ENCODE measurements at regions not wholly inside any gene's neighbourhood (a gene's known extent, or its start where the extent isn't known, plus 50 kb on each side); places are given as distances from the start of the nearest gene placed in this dataset.

GRCh38 chr20:10741060-10741459, 67.3 kb upstream of the JAG1 start:
- H3K9me3 ChIP-seq (ENCODE audit: low read depth): no peaks in the 10 kb centered on the region
- Mint-ChIP-seq H3K9me3 (peaks cover 6% of the 10 kb centered on the region), H3K4me3 (no peak overlapping the region), H3K27ac (no peak overlapping the region), H3K27me3 (ENCODE audit: insufficient read depth, low read depth) (peaks cover 3% of the 10 kb centered on the region), H3K36me3 (no peaks in the 10 kb centered on the region), H3K4me1 (no peaks in the 10 kb centered on the region)
- DNase-seq (ENCODE audit: low spot score): no peak
- H3K79me2 ChIP-seq (ENCODE audit: low read depth): no peaks in the 10 kb centered on the region
- no peaks in the 10 kb centered on the region for H3F3A ChIP-seq (ENCODE audit: low read depth)
- H3K27me3 ChIP-seq: no peaks in the 10 kb centered on the region
- H3K4me3 ChIP-seq: no peak overlapping the region
- H3K4me1 ChIP-seq: no peaks in the 10 kb centered on the region
- H2AFZ ChIP-seq (replicated peaks): no peak overlapping the region
- TF ChIP-seq EZH2phosphoT487 (IDR thresholded peaks at IDR 0.05): no peak
- no peak for TF ChIP-seq CTCF (IDR thresholded peaks at IDR 0.05)
- no peak for TF ChIP-seq EZH2 (IDR thresholded peaks at IDR 0.05)
- H3K9ac ChIP-seq: no peak overlapping the region
- no peaks in the 10 kb centered on the region for H4K20me1 ChIP-seq (ENCODE audit: low read depth)
- no peak overlapping the region for H3K4me2 ChIP-seq
- H3K27ac ChIP-seq: no peak overlapping the region
- H3K36me3 ChIP-seq: no peaks in the 10 kb centered on the region

GRCh38 chr20:10745790-10746189, 72.0 kb upstream of the JAG1 start:
- H3K4me1 Mint-ChIP-seq: peaks cover 16% of the 10 kb centered on the region
- peaks cover 15% of the 10 kb centered on the region for H3K4me1 ChIP-seq
- peaks cover 2% of the 10 kb centered on the region for H3K9me3 Mint-ChIP-seq
- no peaks in the 10 kb centered on the region for H3K36me3 Mint-ChIP-seq
- no peak overlapping the region for H3K4me3 Mint-ChIP-seq
- H3F3A ChIP-seq (ENCODE audit: low read depth): peaks cover 5% of the 10 kb centered on the region
- H3K27ac Mint-ChIP-seq: no peak overlapping the region
- no peak overlapping the region for H3K9ac ChIP-seq
- H3K4me2 ChIP-seq: no peak overlapping the region
- H3K79me2 ChIP-seq (ENCODE audit: low read depth): no peaks in the 10 kb centered on the region
- H4K20me1 ChIP-seq (ENCODE audit: low read depth): no peaks in the 10 kb centered on the region
- H3K27ac ChIP-seq: no peak overlapping the region
- no peak overlapping the region for H2AFZ ChIP-seq (replicated peaks)
- no peaks in the 10 kb centered on the region for H3K27me3 Mint-ChIP-seq (ENCODE audit: insufficient read depth, low read depth)
- H3K36me3 ChIP-seq: no peaks in the 10 kb centered on the region
- no peaks in the 10 kb centered on the region for H3K9me3 ChIP-seq (ENCODE audit: low read depth)
- no peaks in the 10 kb centered on the region for H3K27me3 ChIP-seq
- TF ChIP-seq CTCF (IDR thresholded peaks at IDR 0.05): no peak
- no peak for TF ChIP-seq EZH2phosphoT487 (IDR thresholded peaks at IDR 0.05)
- H3K4me3 ChIP-seq: no peak overlapping the region
- DNase-seq (ENCODE audit: low spot score): no peak

GRCh38 chr20:10747019-10747418, 73.2 kb upstream of the JAG1 start:
- peaks cover 16% of the 10 kb centered on the region for H3K4me1 Mint-ChIP-seq
- H3K4me3 Mint-ChIP-seq: no peak overlapping the region

More at GRCh38 chr20:10747019-10747418, 73.2 kb upstream of the JAG1 start:
- Histone ChIP-seq H3K4me2 (peak overlapping the region; percentile 2), H3K27ac (peak overlapping the region; percentile 46), H3K4me1 (peaks cover 15% of the 10 kb centered on the region), H3F3A (ENCODE audit: low read depth) (peaks cover 5% of the 10 kb centered on the region), H3K4me3 (no peak overlapping the region), H3K9ac (no peak overlapping the region), H4K20me1 (ENCODE audit: low read depth) (no peaks in the 10 kb centered on the region), H2AFZ (replicated peaks) (no peak overlapping the region), H3K79me2 (ENCODE audit: low read depth) (no peaks in the 10 kb centered on the region), H3K36me3 (no peaks in the 10 kb centered on the region), H3K27me3 (no peaks in the 10 kb centered on the region), H3K9me3 (ENCODE audit: low read depth) (no peaks in the 10 kb centered on the region)
- peak; percentile 48 for DNase-seq (ENCODE audit: low spot score)
- Mint-ChIP-seq H3K27me3 (ENCODE audit: insufficient read depth, low read depth) (no peaks in the 10 kb centered on the region), H3K9me3 (no peaks in the 10 kb centered on the region), H3K27ac (peak overlapping the region; percentile 69), H3K36me3 (no peaks in the 10 kb centered on the region)
- TF ChIP-seq EZH2phosphoT487 (IDR thresholded peaks at IDR 0.05) (no peak), CTCF (IDR thresholded peaks at IDR 0.05) (no peak), EZH2 (IDR thresholded peaks at IDR 0.05) (no peak)
